GM23248 (cell line): ENCODE measurements at regions not wholly inside any gene's neighbourhood (a gene's known extent, or its start where the extent isn't known, plus 50 kb on each side); places are given as distances from the start of the nearest gene placed in this dataset.
"Not testable (repeated sequence)": the region's sequence is repeated elsewhere in the genome, so short reads cannot be mapped to it uniquely, and the experiment has no call there.

Source experiments
- DNase-seq: peaks from one replicate; pipeline ENCODE4 v3.0.0-alpha.2; 2015
- H2AFZ ChIP-seq: fragments of 200-600 bp; sonication (generic); 2 replicates; pipeline ENCODE4 v1.6.1; 2016; ENCODE audit warnings: antibody characterized with exemption
- H3F3A ChIP-seq: fragments of 200-600 bp; sonication (generic); 2 replicates; pipeline ENCODE4 v1.6.1; 2016; ENCODE audit warnings: mild to moderate bottlenecking, antibody characterized with exemption, mixed run types; ENCODE audit not compliant: insufficient read depth
- H3K27ac ChIP-seq: fragments of 200-600 bp; sonication (generic); 2 replicates; pipeline ENCODE4 v1.5.1; 2016; ENCODE audit warnings: mild to moderate bottlenecking
- H3K27me3 ChIP-seq: fragments of 200-600 bp; sonication (generic); replicated peaks from 2 replicates; pipeline ENCODE4 v1.6.1; 2016; ENCODE audit warnings: mild to moderate bottlenecking; ENCODE audit not compliant: insufficient read depth
- H3K36me3 ChIP-seq: fragments of 200-600 bp; sonication (generic); 2 replicates; pipeline ENCODE4 v1.6.1; 2016; ENCODE audit warnings: low read depth, mild to moderate bottlenecking
- H3K4me1 ChIP-seq: fragments of 200-600 bp; sonication (generic); 2 replicates; pipeline ENCODE4 v1.6.1; 2016; ENCODE audit warnings: mild to moderate bottlenecking; ENCODE audit not compliant: insufficient read depth
- H3K4me2 ChIP-seq: fragments of 200-600 bp; sonication (generic); one replicate; pipeline ENCODE4 v1.6.1; 2016; ENCODE audit warnings: mild to moderate bottlenecking; ENCODE audit not compliant: unreplicated experiment
- H3K4me3 ChIP-seq: fragments of 200-600 bp; sonication (generic); 2 replicates; pipeline ENCODE4 v1.5.1; 2016; ENCODE audit warnings: mild to moderate bottlenecking
- H3K79me2 ChIP-seq: fragments of 200-600 bp; sonication (generic); 2 replicates; pipeline ENCODE4 v1.6.1; 2016; ENCODE audit warnings: mild to moderate bottlenecking; ENCODE audit not compliant: insufficient read depth
- H3K9ac ChIP-seq: fragments of 200-600 bp; sonication (generic); 2 replicates; pipeline ENCODE4 v1.6.1; 2016; ENCODE audit warnings: mild to moderate bottlenecking
- H3K9me2 ChIP-seq: fragments of 200-600 bp; sonication (generic); 2 replicates; pipeline ENCODE4 v1.6.1; 2016; ENCODE audit warnings: mixed run types, mild to moderate bottlenecking, moderate library complexity; ENCODE audit not compliant: insufficient read depth
- H3K9me3 ChIP-seq: fragments of 200-600 bp; sonication (generic); one replicate; pipeline ENCODE4 v1.6.1; 2017; ENCODE audit warnings: low read depth
- H4K20me1 ChIP-seq: fragments of 200-600 bp; sonication (generic); 2 replicates; pipeline ENCODE4 v1.6.0; 2016; ENCODE audit not compliant: insufficient read depth
- EZH2 ChIP-seq: fragments of 200-600 bp; sonication (generic); IDR thresholded peaks from 2 replicates; pipeline ENCODE4 v1.6.1; 2018; ENCODE audit warnings: antibody characterized with exemption, mild to moderate bottlenecking; ENCODE audit not compliant: insufficient read depth, poor library complexity, severe bottlenecking
- EZH2phosphoT487 ChIP-seq: fragments of 200-600 bp; sonication (generic); IDR thresholded peaks from 2 replicates; pipeline ENCODE4 v1.6.1; 2018; ENCODE audit warnings: antibody characterized with exemption, moderate library complexity, mild to moderate bottlenecking, low read depth; ENCODE audit not compliant: insufficient read depth
- WGBS, 2 experiments: methylation state at CpG; one replicate each; pipeline ENCODE4 v1.1.6; 2015 to 2017; ENCODE audit warnings: low lambda C conversion rate in 2 of 2, low coverage in 1 of 2; ENCODE audit errors: missing lambda C conversion rate in 2 of 2; 5-methylcytosine and 5-hydroxymethylcytosine counted together
- in situ Hi-C: fragments of 300-500 bp; cut with MboI; formaldehyde crosslinking; loops from 2 replicates; pipeline ENCODE4 v1.15.0; 2020

DNA sequence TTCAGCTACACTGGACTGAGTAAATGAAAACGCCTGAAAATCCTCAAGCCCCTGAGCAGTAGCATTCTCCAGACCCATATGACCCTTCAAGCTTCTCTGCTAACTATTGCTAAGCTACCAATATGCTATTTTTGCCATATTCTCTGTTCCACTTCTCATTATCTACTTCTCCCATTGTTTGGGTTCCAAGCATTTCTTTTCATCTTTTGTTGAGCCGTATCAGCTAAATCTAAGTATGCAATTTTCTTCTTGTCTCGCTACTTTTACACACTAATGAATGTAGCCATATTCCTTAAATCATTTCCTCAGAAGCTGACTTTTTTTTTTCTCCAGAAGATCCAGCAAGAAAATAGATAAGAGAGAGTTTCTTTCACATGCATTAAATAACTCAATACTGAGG, 128.4 kb downstream of the AGTR2 start:
- in situ Hi-C loops: no loop called here
- Histone ChIP-seq H3K4me2 (no peak overlapping the region), H3F3A (no peaks in the 10 kb centered on the region), H3K4me1 (no peaks in the 10 kb centered on the region), H4K20me1 (no peaks in the 10 kb centered on the region), H3K9me2 (no peaks in the 10 kb centered on the region), H3K4me3 (no peak overlapping the region), H3K27me3 (no peaks in the 10 kb centered on the region), H2AFZ (no peak overlapping the region), H3K9ac (no peak overlapping the region), H3K27ac (no peak overlapping the region), H3K36me3 (no peaks in the 10 kb centered on the region), H3K9me3 (no peaks in the 10 kb centered on the region), H3K79me2 (no peaks in the 10 kb centered on the region)
- 55 to 76% methylated on average over 3 of the region's 3 CpGs for WGBS, 2 experiments
- TF ChIP-seq EZH2phosphoT487 (no peak), EZH2 (no peak)
- no peak for DNase-seq

DNA sequence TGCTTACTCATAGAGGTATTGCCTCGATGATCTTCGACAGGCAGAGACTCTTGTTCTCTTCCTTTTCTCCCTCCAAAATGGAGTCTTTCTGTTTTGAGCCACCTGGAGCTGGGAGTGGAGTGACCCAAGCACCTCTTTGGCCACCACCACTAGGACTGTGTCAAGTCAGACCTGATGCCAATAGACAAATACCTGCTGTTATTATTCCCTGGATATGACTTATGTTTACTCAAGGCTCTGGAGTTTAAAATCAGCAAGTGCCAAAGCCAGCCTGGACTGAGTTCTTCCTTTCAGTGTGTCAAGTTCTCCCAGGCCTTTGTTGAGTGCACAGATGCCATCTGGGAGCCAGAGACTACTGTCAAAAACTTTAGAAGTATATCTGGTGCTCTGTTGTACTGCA, 130.2 kb upstream of the SLC6A14 start:
- no peak for TF ChIP-seq EZH2phosphoT487
- TF ChIP-seq EZH2: no peak
- no peaks in the 10 kb centered on the region for H4K20me1 ChIP-seq
- no peaks in the 10 kb centered on the region for H3F3A ChIP-seq
- no peaks in the 10 kb centered on the region for H3K27me3 ChIP-seq
- H3K36me3 ChIP-seq: no peaks in the 10 kb centered on the region
- H3K4me2 ChIP-seq: no peak overlapping the region
- no peak overlapping the region for H3K4me3 ChIP-seq
- 11 to 17% methylated on average over 2 of the region's 2 CpGs for WGBS, 2 experiments
- H3K79me2 ChIP-seq: no peaks in the 10 kb centered on the region
- no peak overlapping the region for H3K9ac ChIP-seq
- H3K9me3 ChIP-seq: no peaks in the 10 kb centered on the region
- no peak for DNase-seq
- in situ Hi-C loops: no loop called here
- H3K9me2 ChIP-seq: no peaks in the 10 kb centered on the region
- no peak overlapping the region for H3K27ac ChIP-seq
- no peak overlapping the region for H2AFZ ChIP-seq
- no peaks in the 10 kb centered on the region for H3K4me1 ChIP-seq

DNA sequence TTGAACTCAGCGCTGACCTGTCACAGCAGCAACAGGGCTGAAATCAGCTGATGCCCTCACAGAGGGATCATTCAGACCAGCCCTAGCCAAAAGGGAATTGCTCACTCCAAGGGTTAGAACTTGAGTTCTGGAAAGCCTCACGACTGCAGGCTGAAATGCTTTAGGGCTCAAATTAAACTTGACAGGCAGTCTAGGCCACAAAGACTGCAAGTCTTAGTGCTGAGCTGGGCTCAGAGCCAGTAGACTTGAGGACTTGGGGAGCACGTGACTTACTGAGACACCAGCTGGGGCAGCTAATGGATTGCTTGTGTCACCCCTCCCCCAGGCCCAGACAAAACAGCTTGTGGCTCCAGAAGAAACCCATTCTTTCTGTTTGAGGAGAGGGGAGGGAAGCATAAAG, 119.0 kb upstream of the SLC6A14 start:
- Histone ChIP-seq H3K27me3 (no peaks in the 10 kb centered on the region), H2AFZ (no peak overlapping the region), H3K4me1 (no peaks in the 10 kb centered on the region), H3K4me2 (no peak overlapping the region), H3K36me3 (no peaks in the 10 kb centered on the region), H3K9me2 (no peaks in the 10 kb centered on the region), H3K9me3 (no peaks in the 10 kb centered on the region), H3K9ac (no peak overlapping the region), H4K20me1 (no peaks in the 10 kb centered on the region), H3K27ac (no peak overlapping the region), H3K79me2 (no peaks in the 10 kb centered on the region), H3F3A (no peaks in the 10 kb centered on the region), H3K4me3 (no peak overlapping the region)
- in situ Hi-C loops: no loop called here
- DNase-seq: peak; percentile 5
- WGBS, 2 experiments: 32 to 33% methylated on average over 3 of the region's 3 CpGs
- TF ChIP-seq EZH2: no peak
- no peak for TF ChIP-seq EZH2phosphoT487

DNA sequence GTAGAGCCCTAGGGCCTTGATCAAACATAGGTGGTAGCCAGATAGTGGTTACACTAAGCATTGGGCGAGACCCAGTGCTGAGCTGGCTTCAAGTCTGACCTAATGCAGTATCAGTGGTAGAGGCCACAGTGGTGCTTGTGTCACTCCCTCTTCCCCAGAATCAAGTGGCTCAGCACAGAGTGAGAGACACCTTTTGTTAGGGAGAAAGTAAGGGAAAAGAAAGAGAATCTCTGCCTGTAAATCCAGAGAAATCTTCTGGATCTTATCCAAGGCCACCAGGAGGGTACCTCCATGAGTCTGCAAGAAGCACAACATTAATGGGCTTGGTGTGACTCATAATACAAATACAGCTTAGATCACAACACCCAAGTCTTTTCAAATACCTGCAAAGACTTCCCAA, 117.7 kb upstream of the SLC6A14 start:
- in situ Hi-C loops: no loop called here
- Histone ChIP-seq H3K9me2 (no peaks in the 10 kb centered on the region), H3K4me2 (no peak overlapping the region), H3K36me3 (no peaks in the 10 kb centered on the region), H2AFZ (no peak overlapping the region), H3K27ac (no peak overlapping the region), H3F3A (no peaks in the 10 kb centered on the region), H3K27me3 (no peaks in the 10 kb centered on the region), H3K4me3 (no peak overlapping the region), H3K9ac (no peak overlapping the region), H3K9me3 (no peaks in the 10 kb centered on the region), H4K20me1 (no peaks in the 10 kb centered on the region), H3K79me2 (no peaks in the 10 kb centered on the region), H3K4me1 (no peaks in the 10 kb centered on the region)
- DNase-seq: no peak
- TF ChIP-seq EZH2phosphoT487 (no peak), EZH2 (no peak)
- 91 to 100% methylated on average over 1 of the region's 1 CpG for WGBS, 2 experiments

DNA sequence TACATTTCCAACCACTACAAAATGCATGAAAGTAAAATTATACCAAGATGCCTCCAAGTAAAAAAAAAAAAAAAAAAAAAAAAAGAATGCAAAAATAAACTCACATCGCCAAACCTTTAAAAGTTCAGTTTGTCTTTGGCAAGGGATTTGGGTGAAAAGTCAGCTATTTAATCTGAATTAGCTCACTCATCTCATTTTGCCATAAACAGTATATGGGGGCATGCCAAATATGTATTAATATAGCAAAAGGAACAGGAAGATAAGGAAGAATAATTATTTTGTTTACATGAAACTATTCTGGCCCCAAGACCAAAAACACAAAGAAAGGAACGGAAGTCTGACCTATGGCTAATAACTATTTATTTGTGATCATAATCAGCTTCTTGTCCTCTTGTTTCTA, 114.7 kb upstream of the SLC6A14 start:
- Histone ChIP-seq H3K9me3 (no peaks in the 10 kb centered on the region), H3K36me3 (no peaks in the 10 kb centered on the region), H4K20me1 (no peaks in the 10 kb centered on the region), H3K4me1 (no peaks in the 10 kb centered on the region), H3K27ac (no peak overlapping the region), H3F3A (no peaks in the 10 kb centered on the region), H2AFZ (no peak overlapping the region), H3K27me3 (no peaks in the 10 kb centered on the region), H3K9me2 (no peaks in the 10 kb centered on the region), H3K4me3 (no peak overlapping the region), H3K4me2 (no peak overlapping the region), H3K9ac (no peak overlapping the region), H3K79me2 (no peaks in the 10 kb centered on the region)
- 10 to 11% methylated on average over 2 of the region's 2 CpGs for WGBS, 2 experiments
- DNase-seq: no peak
- in situ Hi-C loops: no loop called here
- TF ChIP-seq EZH2phosphoT487 (no peak), EZH2 (no peak)

DNA sequence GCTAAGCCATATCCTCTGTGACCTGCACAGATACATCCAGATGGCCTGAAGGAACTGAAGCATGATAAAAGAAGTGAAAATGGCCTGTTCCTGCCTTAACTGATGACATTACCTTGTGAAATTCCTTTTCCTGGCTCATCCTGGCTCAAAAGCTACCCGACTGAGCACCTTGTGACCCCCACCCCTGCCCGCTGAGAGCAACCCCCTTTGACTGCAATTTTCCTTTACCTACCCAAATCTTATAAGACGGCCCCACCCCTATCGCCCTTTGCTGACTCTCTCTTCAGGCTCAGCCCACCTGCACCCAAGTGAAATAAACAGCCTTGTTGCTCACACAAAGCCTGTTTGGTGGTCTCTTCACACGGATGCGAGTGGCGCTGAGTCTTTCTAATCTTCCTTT, 104.4 kb upstream of the SLC6A14 start:
- in situ Hi-C loops, H3K4me3 ChIP-seq, H3K4me2 ChIP-seq, H3K4me1 ChIP-seq, H4K20me1 ChIP-seq, H3K27ac ChIP-seq, H2AFZ ChIP-seq, H3K9me2 ChIP-seq, H3F3A ChIP-seq, H3K9me3 ChIP-seq, DNase-seq, H3K36me3 ChIP-seq, H3K27me3 ChIP-seq, H3K79me2 ChIP-seq, H3K9ac ChIP-seq: not testable (repeated sequence)
- WGBS, 2 experiments: 42% methylated on average over 7 of the region's 7 CpGs; no CpG with 5 or more reads in 1 of the 2 experiments

DNA sequence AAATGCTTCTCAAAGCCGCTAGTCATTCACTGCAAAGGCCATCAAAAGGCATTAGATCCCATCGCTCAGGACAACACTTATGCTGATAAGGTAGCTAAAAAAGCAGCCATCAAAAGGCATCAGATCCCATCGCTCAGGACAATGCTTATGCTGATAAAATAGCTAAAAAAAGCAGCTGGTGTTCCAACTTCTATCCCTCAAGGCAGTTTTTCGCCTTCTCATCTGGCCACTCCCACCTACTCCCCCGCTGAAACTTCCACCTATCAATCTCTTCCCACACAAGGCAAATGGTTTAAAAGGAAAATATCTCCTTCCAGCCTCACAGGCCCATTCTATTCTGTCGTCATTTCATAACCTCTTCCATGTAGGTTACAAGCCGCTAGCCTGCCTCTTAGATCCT, 101.6 kb upstream of the SLC6A14 start:
- H3K9me2 ChIP-seq, H3K4me3 ChIP-seq, H2AFZ ChIP-seq, H3K27me3 ChIP-seq, DNase-seq, H3K4me1 ChIP-seq, H3K27ac ChIP-seq, H3K4me2 ChIP-seq, H3K79me2 ChIP-seq, in situ Hi-C loops, H3F3A ChIP-seq, H3K9ac ChIP-seq, H4K20me1 ChIP-seq, H3K9me3 ChIP-seq, H3K36me3 ChIP-seq: not testable (repeated sequence)
- WGBS, 2 experiments: 48 to 50% methylated on average over 7 of the region's 7 CpGs
